Liver (tissue), 8 donors: ENCODE measurements at regions not wholly inside any gene's neighbourhood (a gene's known extent, or its start where the extent isn't known, plus 50 kb on each side); places are given as distances from the start of the nearest gene placed in this dataset.
A peak's percentile ranks its signal among the peaks of the same experiment; 100 is the strongest.

ENCODE experiments used
- DNase-seq: peaks from one replicate; pipeline ENCODE4 v3.0.0-alpha.2; 2017; ENCODE audit warnings: low spot score
- H3K27ac ChIP-seq, 2 donors: one replicate each; pipeline ENCODE4 v1.7.0; 2013; ENCODE audit warnings: inconsistent platforms in 2 of 2, low read length in 2 of 2, control low read depth in 1 of 2, low read depth in 1 of 2, mild to moderate bottlenecking in 1 of 2
- H3K27me3 ChIP-seq, 4 donors: one replicate each; pipeline versions ENCODE4 v1.6.1 to v1.7.0; 2013; ENCODE audit warnings: low read length in 3 of 4, inconsistent platforms in 1 of 4, mild to moderate bottlenecking in 1 of 4, moderate library complexity in 1 of 4; ENCODE audit not compliant: control insufficient read depth in 4 of 4, insufficient read depth in 4 of 4
- H3K36me3 ChIP-seq, 4 donors: one replicate each; pipeline versions ENCODE4 v1.6.1 to v1.7.0; 2013; ENCODE audit warnings: low read length in 3 of 4, mild to moderate bottlenecking in 3 of 4, low read depth in 1 of 4, moderate library complexity in 1 of 4; ENCODE audit not compliant: control insufficient read depth in 4 of 4, insufficient read depth in 3 of 4
- H3K4me1 ChIP-seq, 4 donors: one replicate each; pipeline versions ENCODE4 v1.6.1 to v1.7.0; 2013; ENCODE audit warnings: low read length in 3 of 4, mild to moderate bottlenecking in 3 of 4, moderate library complexity in 1 of 4; ENCODE audit not compliant: control insufficient read depth in 4 of 4, insufficient read depth in 4 of 4
- H3K4me3 ChIP-seq, 3 donors: one replicate each; pipeline versions ENCODE4 v1.6.1 to v1.7.0; 2013; ENCODE audit warnings: low read length in 3 of 3, control low read depth in 1 of 3, low read depth in 1 of 3, mild to moderate bottlenecking in 1 of 3
- H3K9ac ChIP-seq, 2 donors: one replicate each; pipeline ENCODE4 v1.7.0; 2013; ENCODE audit warnings: low read length in 2 of 2, mild to moderate bottlenecking in 2 of 2, moderate library complexity in 2 of 2, control low read depth in 1 of 2, low read depth in 1 of 2
- H3K9me3 ChIP-seq, 4 donors: one replicate each; pipeline versions ENCODE4 v1.6.1 to v1.7.0; 2013; ENCODE audit warnings: low read length in 3 of 4; ENCODE audit not compliant: control insufficient read depth in 4 of 4
- ATF3 ChIP-seq: IDR thresholded peaks from 2 replicates; pipeline ENCODE4 v1.6.1; 2016; ENCODE audit warnings: antibody characterized with exemption
- CTCF ChIP-seq: fragments of 150-350 bp; IDR thresholded peaks from 2 replicates; pipeline ENCODE4 v1.5.1; 2017; ENCODE audit warnings: improper control_type of control experiment, low read depth, low read length; ENCODE audit not compliant: missing input control
- EGR1 ChIP-seq, 2 donors: IDR thresholded peaks; 2 replicates each; pipeline ENCODE4 v1.6.1; 2016 to 2018; ENCODE audit warnings: antibody characterized with exemption in 2 of 2, low read depth in 2 of 2
- FOXA1 ChIP-seq: IDR thresholded peaks from 2 replicates; pipeline ENCODE4 v1.6.1; 2016; ENCODE audit warnings: antibody characterized with exemption
- FOXA2 ChIP-seq: IDR thresholded peaks from 2 replicates; pipeline ENCODE4 v1.6.1; 2016; ENCODE audit warnings: antibody characterized with exemption
- GABPA ChIP-seq, 2 donors: IDR thresholded peaks in 1 of 2; conservative IDR thresholded peaks in 1 of 2; 2 replicates each; pipeline ENCODE4 v1.6.1; 2016; ENCODE audit warnings: antibody characterized with exemption in 2 of 2, mild to moderate bottlenecking in 1 of 2, moderate library complexity in 1 of 2
- HNF4G ChIP-seq: IDR thresholded peaks from 2 replicates; pipeline ENCODE4 v1.6.1; 2016; ENCODE audit warnings: antibody characterized with exemption
- MAX ChIP-seq: IDR thresholded peaks from 2 replicates; pipeline ENCODE4 v1.6.1; 2016; ENCODE audit warnings: antibody characterized with exemption
- NR2F2 ChIP-seq: IDR thresholded peaks from 2 replicates; pipeline ENCODE4 v1.6.1; 2016; ENCODE audit warnings: antibody characterized with exemption
- RAD21 ChIP-seq, 2 donors: IDR thresholded peaks; 2 replicates each; pipeline ENCODE4 v1.6.1; 2016; ENCODE audit warnings: antibody characterized with exemption in 2 of 2, mild to moderate bottlenecking in 2 of 2
- RXRA ChIP-seq, 2 donors: IDR thresholded peaks; 2 replicates each; pipeline ENCODE4 v1.6.1; 2017 to 2018; ENCODE audit warnings: antibody characterized with exemption in 2 of 2, mild to moderate bottlenecking in 1 of 2
- TAF1 ChIP-seq: conservative IDR thresholded peaks from 2 replicates; pipeline ENCODE4 v1.6.1; 2016; ENCODE audit warnings: antibody characterized with exemption, mild to moderate bottlenecking
- YY1 ChIP-seq: IDR thresholded peaks from 2 replicates; pipeline ENCODE4 v1.6.1; 2016; ENCODE audit warnings: antibody characterized with exemption, mild to moderate bottlenecking
- ZBTB33 ChIP-seq: IDR thresholded peaks from 2 replicates; pipeline ENCODE4 v1.6.1; 2016; ENCODE audit warnings: antibody characterized with exemption
- WGBS: extraction: QIAGEN DNeasy Blood & Tissue Kit; methylation state at CpG from one replicate; pipeline ENCODE4 v1.1.7; 2013; 5-methylcytosine and 5-hydroxymethylcytosine counted together
- donor health status: healthy.
- donor health status: healthy.
- donor health status: healthy.
- donor health status: healthy.
- donor health status: healthy.

GRCh38 chr5:157999696-158000095, 140.8 kb upstream of the CLINT1 start:
- 89% methylated on average over 2 of the region's 2 CpGs for WGBS
- DNase-seq, result no peak
- H3K9me3 ChIP-seq, result no peaks in the 10 kb centered on the region
- TF ChIP-seq FOXA1 (no peak), ZBTB33 (no peak), RXRA (IDR thresholded peaks at IDR 0.05) (no peak), ATF3 (no peak), FOXA2 (no peak), EGR1 (IDR thresholded peaks at IDR 0.05; ENCODE audit: low read depth in 2 of 2) (no peak)
- H3K27ac ChIP-seq, result no peak overlapping the region
- no peak overlapping the region for H3K4me3 ChIP-seq
- peaks cover 0 to 2% (median under 1%) of the 10 kb centered on the region in 4 donors for H3K4me1 ChIP-seq
- no peaks in the 10 kb centered on the region for H3K36me3 ChIP-seq
- no peak overlapping the region for H3K9ac ChIP-seq
- no peaks in the 10 kb centered on the region for H3K27me3 ChIP-seq

GRCh38 chr5:157997991-157998504, 139.1 kb upstream of the CLINT1 start:
- H3K9ac ChIP-seq, result no peak overlapping the region

GRCh38 chr5:157994906-157995519, 136.1 kb upstream of the CLINT1 start:
- H3K4me1 ChIP-seq, result peaks cover 0 to 3% (median 1%) of the 10 kb centered on the region in 4 donors
- DNase-seq, result peak; percentile 49
- H3K27ac ChIP-seq, result no peak overlapping the region
- TF ChIP-seq HNF4G (no peak), RAD21 (IDR thresholded peaks at IDR 0.05) (peak; percentile 89 to 95), CTCF (peak; percentile 69), ZBTB33 (no peak), EGR1 (IDR thresholded peaks at IDR 0.05; ENCODE audit: low read depth in 2 of 2) (no peak), MAX (no peak), ATF3 (no peak), YY1 (no peak)
- no peak overlapping the region for H3K9ac ChIP-seq
- H3K27me3 ChIP-seq, result no peaks in the 10 kb centered on the region
- 21% methylated on average over 8 of the region's 8 CpGs for whole genome bisulfite sequencing
- H3K4me3 ChIP-seq, result no peak overlapping the region
- no peaks in the 10 kb centered on the region for H3K9me3 ChIP-seq
- H3K36me3 ChIP-seq, result no peaks in the 10 kb centered on the region

More at GRCh38 chr5:157997991-157998504, 139.1 kb upstream of the CLINT1 start:
- Histone ChIP-seq H3K27ac (no peak overlapping the region), H3K4me1 (peaks cover 0 to 3% (median 1%) of the 10 kb centered on the region in 4 donors), H3K36me3 (no peaks in the 10 kb centered on the region), H3K27me3 (no peaks in the 10 kb centered on the region), H3K4me3 (no peak overlapping the region), H3K9me3 (no peaks in the 10 kb centered on the region)
- DNase-seq, result no peak
- TF ChIP-seq MAX (no peak), NR2F2 (no peak), TAF1 (no peak), GABPA (IDR thresholded peaks at IDR 0.05 in 1 of 2, conservative IDR thresholded peaks at IDR 0.05 in 1 of 2) (no peak)
- WGBS, result 85% methylated on average over 8 of the region's 8 CpGs
